Epithelial cell of esophagus (primary cell): ENCODE measurements at regions not wholly inside any gene's neighbourhood (a gene's known extent, or its start where the extent isn't known, plus 50 kb on each side); places are given as distances from the start of the nearest gene placed in this dataset.

Experiments
- DNase-seq: peaks from one replicate; pipeline ENCODE4 v3.0.0; 2010; ENCODE audit warnings: low read depth
- H3K4me3 ChIP-seq: 2 replicates; pipeline ENCODE4 v1.5.1; 2011; ENCODE audit warnings: mild to moderate bottlenecking, low read length, control low read depth
- TF ChIP-seq, protein P1 (sequence below): IDR thresholded peaks from 2 replicates; pipeline ENCODE4 v1.5.1; 2011; ENCODE audit warnings: low read depth, mild to moderate bottlenecking, low read length, control low read depth, inconsistent platforms; ENCODE audit not compliant: insufficient read depth; ENCODE audit errors: missing control alignments

DNA sequence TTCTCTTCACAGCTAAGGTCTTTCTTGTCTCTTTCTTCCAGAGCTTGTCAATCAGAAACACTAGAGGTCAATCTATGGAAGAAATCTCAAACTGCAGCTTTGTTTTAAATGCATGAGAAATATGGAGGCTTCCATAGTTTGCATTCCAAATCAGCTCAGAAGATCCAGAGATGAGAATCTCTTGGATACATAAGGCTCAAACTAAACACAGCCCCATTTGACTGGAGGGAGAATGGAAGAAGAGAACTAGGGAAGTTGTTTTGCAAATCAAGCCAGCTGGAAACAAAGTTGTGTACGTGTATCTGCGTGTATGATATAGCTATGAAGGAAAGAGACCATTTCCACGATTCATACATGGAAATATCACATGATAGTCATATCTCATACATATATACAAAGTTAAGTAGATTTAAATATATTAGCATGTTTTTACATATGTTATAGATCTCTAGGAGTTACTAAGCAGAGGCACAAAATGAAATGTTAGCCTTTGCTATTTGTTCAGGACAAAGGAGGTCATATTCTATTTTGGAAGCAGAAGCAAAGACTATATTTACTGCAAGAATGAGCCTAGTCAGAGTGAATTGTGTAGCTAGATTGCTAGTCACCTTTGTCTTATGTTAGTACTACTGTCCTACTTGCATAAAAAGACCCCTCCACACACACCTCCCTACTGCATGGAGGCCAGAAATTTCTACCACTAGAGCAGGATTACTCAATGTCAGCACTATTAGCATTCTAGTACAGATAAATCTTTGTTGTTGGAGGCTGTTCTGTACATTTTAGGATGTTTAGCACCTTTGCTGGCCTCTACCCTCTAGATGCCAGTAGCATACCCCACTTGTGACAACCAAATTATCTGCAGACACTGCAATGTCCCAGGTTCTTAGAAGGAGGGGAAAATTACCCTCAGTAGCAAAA is 303.5 kb upstream of the CHAC2 start:
- TF ChIP-seq, protein P1, sequence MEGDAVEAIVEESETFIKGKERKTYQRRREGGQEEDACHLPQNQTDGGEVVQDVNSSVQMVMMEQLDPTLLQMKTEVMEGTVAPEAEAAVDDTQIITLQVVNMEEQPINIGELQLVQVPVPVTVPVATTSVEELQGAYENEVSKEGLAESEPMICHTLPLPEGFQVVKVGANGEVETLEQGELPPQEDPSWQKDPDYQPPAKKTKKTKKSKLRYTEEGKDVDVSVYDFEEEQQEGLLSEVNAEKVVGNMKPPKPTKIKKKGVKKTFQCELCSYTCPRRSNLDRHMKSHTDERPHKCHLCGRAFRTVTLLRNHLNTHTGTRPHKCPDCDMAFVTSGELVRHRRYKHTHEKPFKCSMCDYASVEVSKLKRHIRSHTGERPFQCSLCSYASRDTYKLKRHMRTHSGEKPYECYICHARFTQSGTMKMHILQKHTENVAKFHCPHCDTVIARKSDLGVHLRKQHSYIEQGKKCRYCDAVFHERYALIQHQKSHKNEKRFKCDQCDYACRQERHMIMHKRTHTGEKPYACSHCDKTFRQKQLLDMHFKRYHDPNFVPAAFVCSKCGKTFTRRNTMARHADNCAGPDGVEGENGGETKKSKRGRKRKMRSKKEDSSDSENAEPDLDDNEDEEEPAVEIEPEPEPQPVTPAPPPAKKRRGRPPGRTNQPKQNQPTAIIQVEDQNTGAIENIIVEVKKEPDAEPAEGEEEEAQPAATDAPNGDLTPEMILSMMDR = no peak
- DNase-seq = no peak

DNA sequence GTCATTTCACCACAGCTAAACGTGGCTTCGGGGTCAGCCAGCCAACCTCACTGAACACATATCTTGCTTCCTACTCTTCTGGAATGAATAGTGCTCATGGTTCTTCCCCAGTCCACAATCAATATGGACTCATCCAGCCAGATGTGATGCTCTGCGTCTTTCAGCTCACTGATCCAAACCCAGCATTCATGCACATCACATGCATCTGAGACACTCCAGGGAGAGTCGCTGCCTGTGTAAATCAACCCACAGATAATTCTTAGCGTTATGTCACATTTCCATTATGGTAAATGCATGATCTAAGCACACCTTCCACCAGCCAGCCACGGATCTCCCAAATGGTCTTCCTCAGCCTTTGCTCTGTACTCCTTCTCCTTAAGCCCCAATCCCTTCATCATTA is 306.7 kb upstream of the CHAC2 start:
- H3K4me3 ChIP-seq = no peak overlapping the region
- DNase-seq = no peak
- TF ChIP-seq, protein P1 = no peak

More for the DNA sequence above, 303.5 kb upstream of the CHAC2 start:
- no peak overlapping the region for H3K4me3 ChIP-seq

DNA sequence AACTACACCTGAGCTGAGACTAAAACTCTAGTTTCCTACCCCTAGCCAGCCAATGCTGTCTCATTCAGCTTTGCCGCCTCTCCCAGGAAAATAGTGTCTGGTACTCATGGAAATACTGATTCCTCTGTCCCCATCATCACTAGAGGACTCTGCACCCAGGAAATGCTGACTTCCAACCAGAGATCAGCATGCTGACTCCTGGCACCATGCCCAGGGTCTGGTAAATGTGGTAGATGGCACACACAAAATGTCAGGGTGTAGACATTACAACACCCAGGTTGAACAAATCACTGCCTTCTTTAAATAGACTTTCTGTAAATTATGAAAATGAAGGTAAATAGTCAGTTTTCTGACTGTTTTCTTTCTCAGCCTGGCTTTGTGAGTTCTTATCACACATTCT is 307.3 kb upstream of the CHAC2 start:
- TF ChIP-seq, protein P1 = no peak
- peak; percentile 15 for DNase-seq
- H3K4me3 ChIP-seq = no peak overlapping the region

DNA sequence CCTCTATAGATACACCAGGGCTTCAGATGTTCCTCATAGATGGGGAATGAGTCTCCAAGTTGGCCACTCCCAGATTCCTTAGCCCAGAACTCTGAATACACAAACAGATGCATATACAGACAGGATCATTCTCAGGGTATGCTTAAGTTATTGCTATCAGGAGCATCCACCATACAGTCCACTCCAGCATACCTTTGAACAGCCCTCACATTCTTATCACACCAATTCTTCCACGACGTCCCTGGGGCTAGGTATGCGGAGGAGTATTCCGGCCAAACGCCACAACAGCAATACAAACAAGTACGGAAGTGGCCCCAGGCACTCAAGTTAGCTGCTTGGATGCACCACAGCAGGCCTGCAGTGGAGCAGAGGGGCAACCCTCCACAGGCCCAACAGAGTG is 312.5 kb upstream of the CHAC2 start:
- DNase-seq = peak; percentile 42
- TF ChIP-seq, protein P1 = no peak
- H3K4me3 ChIP-seq = no peak overlapping the region

DNA sequence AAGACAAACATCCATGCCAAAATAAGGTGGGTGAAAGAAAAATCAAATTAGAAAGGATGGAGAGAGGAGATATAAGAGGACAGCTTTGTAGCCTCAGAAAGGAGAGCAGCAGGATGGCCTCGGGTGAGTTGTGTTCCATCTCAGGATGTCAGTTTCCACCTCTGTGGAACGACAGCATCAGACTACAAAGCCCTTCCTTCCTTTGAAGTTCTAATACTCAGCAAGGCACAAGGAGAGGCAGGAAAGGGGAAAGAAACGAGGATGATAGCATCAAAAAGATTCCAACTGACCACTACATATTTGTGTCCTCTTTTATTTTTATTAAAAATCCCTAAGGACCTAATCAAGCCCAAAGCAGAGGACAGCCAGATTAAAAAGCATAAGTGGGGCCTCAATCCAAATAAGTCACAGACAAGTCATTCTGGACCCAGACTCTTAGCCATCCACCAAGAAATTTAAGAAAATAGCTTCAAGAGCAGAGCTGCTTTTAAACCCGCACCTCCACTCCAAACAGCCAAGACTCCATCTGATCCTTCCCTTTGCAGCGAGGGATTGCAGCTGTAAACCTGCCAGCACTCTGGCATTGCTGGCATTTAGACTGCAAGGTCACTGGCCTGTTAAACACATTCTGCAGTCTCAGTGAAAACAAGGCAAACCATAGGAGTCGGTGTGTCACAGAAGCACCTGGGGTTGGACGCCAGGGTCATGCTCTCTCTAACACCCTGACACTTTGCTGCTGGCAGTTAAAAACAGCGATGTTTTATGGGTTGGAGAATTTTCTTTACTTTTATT is 314.5 kb upstream of the CHAC2 start:
- TF ChIP-seq, protein P1 = no peak
- no peak overlapping the region for H3K4me3 ChIP-seq
- DNase-seq = no peak

DNA sequence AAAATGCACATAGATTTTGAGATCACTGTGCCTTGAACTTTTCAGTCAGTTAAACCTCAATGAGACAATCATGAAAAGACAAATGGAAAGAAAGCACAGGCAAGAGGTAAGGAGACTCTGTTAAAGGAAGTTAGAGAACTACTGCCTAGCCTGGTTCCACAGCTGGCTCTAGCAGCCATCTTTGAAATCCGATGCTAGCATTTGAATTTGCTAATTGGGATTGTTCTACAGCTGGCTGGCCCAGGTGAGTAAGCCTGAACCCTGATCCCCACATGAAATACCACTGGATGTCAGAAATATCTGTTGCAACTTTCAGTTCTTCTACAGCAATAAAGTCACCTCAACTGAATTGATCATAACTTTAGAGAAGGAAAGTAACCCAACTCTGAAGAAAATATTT is 315.2 kb upstream of the CHAC2 start:
- DNase-seq = no peak
- TF ChIP-seq, protein P1 = no peak
- H3K4me3 ChIP-seq = no peak overlapping the region
